Common myeloid progenitor, CD34-positive (primary cell): ENCODE measurements at regions not wholly inside any gene's neighbourhood (a gene's known extent, or its start where the extent isn't known, plus 50 kb on each side); places are given as distances from the start of the nearest gene placed in this dataset.

Experiments
- CTCF ChIA-PET: fragments of 350-600 bp; sonication (Branson Sonifier 250); formaldehyde crosslinking; loops from one replicate; lab custom pipeline; 2021; ENCODE audit warnings: antibody characterized with exemption; lab: Charles Lee
- POLR2A ChIA-PET: fragments of 350-600 bp; sonication (Branson Sonifier 250); formaldehyde crosslinking; loops from one replicate; lab custom pipeline; 2021; ENCODE audit warnings: antibody characterized with exemption; lab: Charles Lee
- DNase-seq, 3 donors: peaks; one replicate each; pipeline versions ENCODE4 v3.0.0 to v3.0.0-alpha.2; 2013
- H3K27ac ChIP-seq, 2 experiments: 1 replicate in 1 of 2; 2 replicates in 1 of 2; pipeline ENCODE4 v1.7.0; 2013; ENCODE audit warnings: inconsistent platforms in 2 of 2, low read length in 2 of 2, mild to moderate bottlenecking in 2 of 2, low read depth in 1 of 2, moderate library complexity in 1 of 2; ENCODE audit not compliant: severe bottlenecking in 2 of 2, insufficient read depth in 1 of 2, poor library complexity in 1 of 2
- H3K27me3 ChIP-seq, 5 experiments: replicated peaks in 2 of 5; 1 replicate in 3 of 5; 2 replicates in 2 of 5; pipeline versions ENCODE4 v1.6.1 to v1.7.0; 2013; ENCODE audit warnings: low read length in 4 of 5, mild to moderate bottlenecking in 2 of 5, moderate library complexity in 2 of 5, inconsistent platforms in 1 of 5; ENCODE audit not compliant: insufficient read depth in 5 of 5, control insufficient read depth in 4 of 5
- H3K36me3 ChIP-seq, 4 experiments: 1 replicate in 2 of 4; 2 replicates in 2 of 4; pipeline versions ENCODE4 v1.6.1 to v1.7.0; 2013; ENCODE audit warnings: low read length in 3 of 4, control low read depth in 1 of 4, mild to moderate bottlenecking in 1 of 4; ENCODE audit not compliant: control insufficient read depth in 4 of 4, insufficient read depth in 4 of 4
- H3K4me1 ChIP-seq, 4 experiments: 1 replicate in 3 of 4; 2 replicates in 1 of 4; pipeline versions ENCODE4 v1.6.1 to v1.7.1; 2013; ENCODE audit warnings: low read length in 3 of 4, mild to moderate bottlenecking in 3 of 4, control low read depth in 1 of 4, inconsistent platforms in 1 of 4, moderate library complexity in 1 of 4; ENCODE audit not compliant: control insufficient read depth in 4 of 4, insufficient read depth in 4 of 4; ENCODE audit errors: control extremely low read depth in 1 of 4
- H3K4me3 ChIP-seq, 7 experiments: 1 replicate in 4 of 7; 2 replicates in 3 of 7; pipeline versions ENCODE4 v1.5.1 to v1.7.0; 2013; ENCODE audit warnings: mild to moderate bottlenecking in 7 of 7, low read length in 6 of 7, moderate library complexity in 6 of 7, inconsistent platforms in 2 of 7, low read depth in 2 of 7, control low read depth in 1 of 7; ENCODE audit not compliant: insufficient read depth in 4 of 7, control insufficient read depth in 1 of 7; ENCODE audit errors: extremely low read depth in 1 of 7
- H3K9me3 ChIP-seq, 5 experiments: 1 replicate in 4 of 5; 2 replicates in 1 of 5; pipeline versions ENCODE4 v1.6.1 to v1.7.1; 2013; ENCODE audit warnings: low read length in 4 of 5, mild to moderate bottlenecking in 2 of 5, inconsistent platforms in 1 of 5, low read depth in 1 of 5, moderate library complexity in 1 of 5; ENCODE audit not compliant: control insufficient read depth in 4 of 5, insufficient read depth in 2 of 5; ENCODE audit errors: control extremely low read depth in 1 of 5
- WGBS: methylation state at CpG from one replicate; pipeline ENCODE4 v1.1.5; 2013; ENCODE audit not compliant: insufficient coverage; 5-methylcytosine and 5-hydroxymethylcytosine counted together

DNA sequence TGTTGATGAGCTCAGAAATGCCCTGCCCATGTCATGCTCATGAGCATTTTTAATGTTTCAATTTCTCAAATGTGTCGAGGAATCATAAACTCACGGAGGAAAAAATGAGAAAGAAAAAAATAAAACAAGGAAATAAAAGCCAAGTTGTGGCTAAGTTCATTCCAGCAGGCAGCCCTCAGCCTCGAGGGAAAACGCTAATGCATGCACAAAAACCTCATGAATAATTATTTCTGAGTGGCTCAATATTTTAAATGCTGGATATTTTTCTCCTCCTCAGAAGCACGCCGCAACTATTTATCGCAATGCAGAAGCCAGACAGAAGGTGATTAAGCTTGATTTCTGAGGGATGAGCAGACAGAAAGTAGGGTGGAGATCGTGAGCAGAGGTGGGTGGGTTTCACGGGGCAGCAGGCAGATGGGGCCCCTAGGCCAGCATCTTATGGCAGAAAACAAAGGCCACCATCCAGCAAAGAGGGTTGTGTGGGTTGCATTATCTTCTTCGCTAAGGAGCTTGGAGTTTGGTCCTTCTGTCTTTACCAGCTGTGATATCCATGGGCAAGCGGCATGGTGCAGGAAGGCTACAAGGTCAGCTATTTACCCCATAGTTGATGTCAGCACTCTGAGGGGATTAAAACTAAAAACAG, 151.5 kb upstream of the LRFN2 start:
- POLR2A ChIA-PET, result no interaction called here
- Histone ChIP-seq H3K4me1 (no peaks in the 10 kb centered on the region), H3K4me3 (no peak overlapping the region), H3K27me3 (peaks cover 0 to 34% (median 6%) of the 10 kb centered on the region in 5 experiments), H3K36me3 (no peaks in the 10 kb centered on the region), H3K27ac (no peak overlapping the region), H3K9me3 (no peaks in the 10 kb centered on the region)
- WGBS, result 96% methylated on average over 11 of the region's 11 CpGs
- CTCF ChIA-PET, result no interaction called here
- no peak for DNase-seq

DNA sequence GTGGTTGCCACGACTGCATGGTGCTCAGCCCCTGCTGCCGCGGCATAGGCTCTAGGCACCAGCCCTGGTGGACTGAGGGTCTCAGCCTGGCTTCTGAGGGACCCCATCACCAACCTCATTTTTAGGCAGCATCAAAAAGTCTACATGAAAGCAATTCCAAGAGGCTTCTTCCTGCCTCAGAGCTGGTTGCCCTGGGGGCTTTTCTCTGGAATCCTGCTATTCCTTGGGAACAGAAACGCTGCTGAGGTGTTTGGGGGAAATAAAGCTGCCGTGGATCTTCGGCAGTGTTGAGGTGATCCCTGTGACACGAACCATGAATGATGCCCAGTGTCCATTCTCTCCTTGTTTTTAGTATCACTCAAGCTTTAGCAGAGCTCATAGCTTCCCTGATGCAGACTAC, 148.4 kb upstream of the LRFN2 start:
- no peaks in the 10 kb centered on the region for H3K4me1 ChIP-seq
- H3K27ac ChIP-seq, result no peak overlapping the region
- H3K9me3 ChIP-seq, result no peaks in the 10 kb centered on the region
- CTCF ChIA-PET, result interaction anchor here (1.2 kb wide), 1 partner anchor 16 kb away, joined by 4 read pairs; no protein-coding TSS in a partner anchor
- H3K4me3 ChIP-seq, result no peak overlapping the region
- DNase-seq, result no peak
- POLR2A ChIA-PET, result interaction anchor here (0.7 to 1.4 kb wide), 2 partner anchors 17 to 25 kb away, joined by 3 read pairs; no protein-coding TSS in a partner anchor
- 81% methylated on average over 6 of the region's 7 CpGs for WGBS
- peaks cover 0 to 28% (median 6%) of the 10 kb centered on the region in 5 experiments for H3K27me3 ChIP-seq
- H3K36me3 ChIP-seq, result no peaks in the 10 kb centered on the region

DNA sequence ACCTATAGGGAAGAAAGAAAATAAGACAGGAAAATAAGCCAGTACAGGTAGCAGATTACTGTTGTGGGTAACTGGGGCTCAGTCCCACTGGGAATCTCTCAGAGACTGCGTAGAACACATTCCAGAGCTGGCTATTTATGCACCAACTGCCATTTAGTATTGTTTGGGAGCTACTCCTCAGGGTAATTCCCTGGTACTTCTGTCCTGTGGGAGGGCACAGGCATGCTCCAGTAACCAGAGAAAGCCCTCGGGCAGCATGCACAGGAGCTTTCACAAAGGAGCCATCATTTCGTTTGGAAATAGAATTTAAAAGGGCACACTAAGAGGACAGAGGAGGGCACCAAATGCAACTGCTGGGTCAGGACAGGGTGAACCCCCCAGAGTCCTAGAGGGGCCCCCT, 148.0 kb upstream of the LRFN2 start:
- no peak overlapping the region for H3K27ac ChIP-seq
- H3K27me3 ChIP-seq, result peaks cover 0 to 28% (median 6%) of the 10 kb centered on the region in 5 experiments
- CTCF ChIA-PET, result no interaction called here
- no peak for DNase-seq
- H3K4me1 ChIP-seq, result no peaks in the 10 kb centered on the region
- POLR2A ChIA-PET, result interaction anchor here (1.4 kb wide), 1 partner anchor 17 kb away, joined by 3 read pairs; no protein-coding TSS in a partner anchor
- WGBS, result 38% methylated on average over 2 of the region's 3 CpGs
- no peak overlapping the region for H3K4me3 ChIP-seq
- H3K36me3 ChIP-seq, result no peaks in the 10 kb centered on the region
- H3K9me3 ChIP-seq, result no peaks in the 10 kb centered on the region

DNA sequence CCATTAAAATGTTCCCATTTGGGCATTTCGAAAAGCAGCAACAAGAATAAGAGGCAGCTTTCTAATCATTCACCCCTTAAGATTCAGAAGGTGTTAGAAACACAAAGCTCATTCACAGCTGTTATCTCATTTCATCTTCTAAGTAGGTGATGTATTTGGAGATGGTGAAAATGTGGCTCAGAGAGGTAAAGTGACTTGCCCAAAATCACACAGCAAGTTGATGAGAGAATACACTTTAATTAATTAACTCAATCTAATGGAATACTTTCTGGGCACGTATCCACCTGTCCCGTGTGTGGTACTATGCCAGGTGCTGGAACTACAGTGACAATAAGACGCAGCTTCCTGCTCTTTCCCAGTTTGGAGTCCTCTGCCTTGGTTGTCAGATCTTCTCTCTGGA, 147.4 kb upstream of the LRFN2 start:
- Histone ChIP-seq H3K27ac (no peak overlapping the region), H3K36me3 (no peaks in the 10 kb centered on the region), H3K4me3 (no peak overlapping the region), H3K9me3 (no peaks in the 10 kb centered on the region), H3K4me1 (no peaks in the 10 kb centered on the region), H3K27me3 (peaks cover 0 to 28% (median 6%) of the 10 kb centered on the region in 5 experiments)
- CTCF ChIA-PET, result interaction anchor here (0.8 kb wide), 1 partner anchor 11 kb away, joined by 3 read pairs; no protein-coding TSS in a partner anchor
- POLR2A ChIA-PET, result interaction anchor here (1.4 kb wide), 1 partner anchor 16 kb away, joined by 3 read pairs; no protein-coding TSS in a partner anchor
- 96% methylated on average over 3 of the region's 4 CpGs for WGBS
- DNase-seq, result no peak

DNA sequence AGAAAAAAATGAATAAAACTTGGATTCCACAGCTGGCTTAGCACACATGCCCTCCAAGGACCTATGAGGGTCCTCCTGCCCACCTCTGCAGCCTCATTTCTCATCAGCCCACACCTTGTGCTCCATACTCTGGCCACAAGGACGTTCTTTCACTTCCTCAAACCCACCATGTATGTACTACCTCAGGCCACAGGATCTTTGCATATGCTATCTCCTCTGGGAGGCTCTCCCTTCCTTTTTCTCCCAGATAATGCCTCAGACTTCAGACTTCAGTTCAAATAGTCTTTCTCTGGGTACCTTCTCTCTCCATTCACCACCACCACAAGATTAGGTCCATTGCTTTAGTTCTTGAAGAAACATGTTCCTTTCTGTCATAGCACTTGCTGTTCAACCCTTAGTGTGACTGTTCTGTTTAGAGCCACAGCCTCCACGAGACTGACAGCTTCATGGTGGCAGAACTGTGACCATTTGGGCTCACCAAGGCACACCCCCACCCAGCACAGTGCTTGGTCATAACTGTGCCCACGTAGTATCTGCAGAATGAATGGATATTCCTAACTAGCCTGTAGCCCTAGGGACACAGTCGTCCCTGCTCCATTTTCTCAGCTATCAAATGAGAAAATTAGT, 146.7 kb upstream of the LRFN2 start:
- ChIA-PET CTCF (interaction anchor here (0.8 kb wide), 1 partner anchor 10 kb away, joined by 3 read pairs; no protein-coding TSS in a partner anchor), POLR2A (interaction anchor here (1.4 kb wide), 1 partner anchor 16 kb away, joined by 3 read pairs; no protein-coding TSS in a partner anchor)
- Histone ChIP-seq H3K4me1 (no peaks in the 10 kb centered on the region), H3K4me3 (no peak overlapping the region), H3K36me3 (no peaks in the 10 kb centered on the region), H3K27ac (no peak overlapping the region), H3K9me3 (no peaks in the 10 kb centered on the region), H3K27me3 (peaks cover 0 to 27% (median 6%) of the 10 kb centered on the region in 5 experiments)
- 51% methylated on average over 2 of the region's 4 CpGs for WGBS
- no peak for DNase-seq

DNA sequence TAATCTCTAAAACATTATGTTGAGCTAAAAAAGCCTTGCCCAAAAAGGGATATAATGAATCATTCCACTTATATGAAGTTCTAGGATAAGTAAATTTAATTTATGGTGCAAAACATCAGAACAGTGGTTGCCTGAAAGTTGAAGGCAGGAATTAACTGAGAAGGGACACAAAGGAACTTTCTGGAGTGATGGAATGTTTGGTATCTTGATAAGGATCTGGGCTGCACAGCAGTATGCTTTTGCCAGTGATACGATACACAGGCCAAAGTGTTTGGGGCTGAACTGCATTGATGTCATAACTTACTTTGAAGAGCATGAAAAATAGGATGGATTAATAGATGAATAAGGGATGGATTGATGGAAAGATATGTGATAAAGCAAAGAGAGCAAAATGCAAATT, 146.1 kb upstream of the LRFN2 start:
- peaks cover 0 to 23% (median 6%) of the 10 kb centered on the region in 5 experiments for H3K27me3 ChIP-seq
- no peak overlapping the region for H3K4me3 ChIP-seq
- 100% methylated on average over 1 of the region's 1 CpG for WGBS
- no peaks in the 10 kb centered on the region for H3K36me3 ChIP-seq
- POLR2A ChIA-PET, result no interaction called here
- no peak for DNase-seq
- H3K9me3 ChIP-seq, result no peaks in the 10 kb centered on the region
- CTCF ChIA-PET, result no interaction called here
- no peaks in the 10 kb centered on the region for H3K4me1 ChIP-seq
- H3K27ac ChIP-seq, result no peak overlapping the region

DNA sequence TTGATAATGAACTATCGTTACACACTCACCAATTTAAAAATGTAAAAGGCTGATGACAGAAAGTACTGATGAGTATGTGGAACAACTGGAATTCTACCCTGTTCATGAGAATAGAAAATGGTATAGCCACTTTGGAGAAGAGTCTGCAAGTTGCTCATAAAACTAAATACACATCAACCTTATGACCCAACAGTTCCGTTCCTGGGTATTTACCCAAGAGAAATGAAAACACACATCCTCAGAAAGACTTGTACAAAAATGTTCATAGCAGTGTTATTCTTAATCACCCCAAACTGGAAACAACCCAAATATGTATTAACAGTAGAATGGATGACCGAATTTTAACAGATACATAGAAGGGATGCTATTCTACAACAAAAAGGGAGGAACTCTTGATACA, 145.7 kb upstream of the LRFN2 start:
- peaks cover 0 to 19% (median 6%) of the 10 kb centered on the region in 5 experiments for H3K27me3 ChIP-seq
- H3K4me3 ChIP-seq, result no peak overlapping the region
- H3K9me3 ChIP-seq, result no peaks in the 10 kb centered on the region
- DNase-seq, result no peak
- no peak overlapping the region for H3K27ac ChIP-seq
- POLR2A ChIA-PET, result no interaction called here
- H3K4me1 ChIP-seq, result no peaks in the 10 kb centered on the region
- CTCF ChIA-PET, result no interaction called here
- H3K36me3 ChIP-seq, result no peaks in the 10 kb centered on the region
- WGBS, result no CpG with 5 or more reads among the region's 3 CpGs
